GM21381 (cell line): ENCODE measurements at regions not wholly inside any gene's neighbourhood (a gene's known extent, or its start where the extent isn't known, plus 50 kb on each side); places are given as distances from the start of the nearest gene placed in this dataset.
"Not testable (repeated sequence)": the region's sequence is repeated elsewhere in the genome, so short reads cannot be mapped to it uniquely, and the experiment has no call there.

Experiments
- ATAC-seq: cut with Tn5 transposase; IDR thresholded peaks from one replicate; pipeline ENCODE4 v1.9.1; 2021; ENCODE audit warnings: mild to moderate bottlenecking, moderate library complexity; ENCODE audit not compliant: unreplicated experiment

- ATAC-seq: not testable (repeated sequence)
Observed at GRCh38 chr3:34909679-34910078, 729.6 kb upstream of the ARPP21 start.

- ATAC-seq: no peak
Observed at GRCh38 chr3:34919025-34919424, 720.3 kb upstream of the ARPP21 start.

GRCh38 chr3:34920806-34921205 lies 718.5 kb upstream of the ARPP21 start:
- no peak for ATAC-seq

- no peak for ATAC-seq
Observed at GRCh38 chr3:34924961-34925360, 714.4 kb upstream of the ARPP21 start.

- ATAC-seq: no peak
Observed at GRCh38 chr3:34925851-34926250, 713.5 kb upstream of the ARPP21 start.

- ATAC-seq: no peak
Observed at GRCh38 chr3:34929036-34929435, 710.3 kb upstream of the ARPP21 start.

- ATAC-seq: no peak
Observed at GRCh38 chr3:34934660-34935059, 704.7 kb upstream of the ARPP21 start.

GRCh38 chr3:34938784-34939183 lies 700.5 kb upstream of the ARPP21 start:
- ATAC-seq: no peak

GRCh38 chr3:34942256-34942655 lies 697.1 kb upstream of the ARPP21 start:
- ATAC-seq: no peak

GRCh38 chr3:34947834-34948233 lies 691.5 kb upstream of the ARPP21 start:
- ATAC-seq: no peak

GRCh38 chr3:34948517-34948916 lies 690.8 kb upstream of the ARPP21 start:
- ATAC-seq: no peak

GRCh38 chr3:34955680-34956079 lies 683.6 kb upstream of the ARPP21 start:
- no peak for ATAC-seq

GRCh38 chr3:34956511-34956910 lies 682.8 kb upstream of the ARPP21 start:
- no peak for ATAC-seq

GRCh38 chr3:34957677-34958076 lies 681.6 kb upstream of the ARPP21 start:
- no peak for ATAC-seq

- no peak for ATAC-seq
Observed at GRCh38 chr3:34969513-34969912, 669.8 kb upstream of the ARPP21 start.

GRCh38 chr3:34972481-34972880 lies 666.8 kb upstream of the ARPP21 start:
- no peak for ATAC-seq

- no peak for ATAC-seq
Observed at GRCh38 chr3:34973586-34973985, 665.7 kb upstream of the ARPP21 start.

GRCh38 chr3:34983631-34984030 lies 655.7 kb upstream of the ARPP21 start:
- no peak for ATAC-seq

GRCh38 chr3:34988296-34988695 lies 651.0 kb upstream of the ARPP21 start:
- ATAC-seq: no peak

- no peak for ATAC-seq
Observed at GRCh38 chr3:34995796-34996430, 643.4 kb upstream of the ARPP21 start.

GRCh38 chr3:34998902-34999301 lies 640.4 kb upstream of the ARPP21 start:
- ATAC-seq: no peak

- ATAC-seq: no peak
Observed at GRCh38 chr3:35012214-35012613, 627.1 kb upstream of the ARPP21 start.

- ATAC-seq: no peak
Observed at GRCh38 chr3:35028157-35028556, 611.2 kb upstream of the ARPP21 start.
